ENCODE measurements at regions not wholly inside any gene's neighbourhood (a gene's known extent, or its start where the extent isn't known, plus 50 kb on each side); places are given as distances from the start of the nearest gene placed in this dataset.

DNA sequence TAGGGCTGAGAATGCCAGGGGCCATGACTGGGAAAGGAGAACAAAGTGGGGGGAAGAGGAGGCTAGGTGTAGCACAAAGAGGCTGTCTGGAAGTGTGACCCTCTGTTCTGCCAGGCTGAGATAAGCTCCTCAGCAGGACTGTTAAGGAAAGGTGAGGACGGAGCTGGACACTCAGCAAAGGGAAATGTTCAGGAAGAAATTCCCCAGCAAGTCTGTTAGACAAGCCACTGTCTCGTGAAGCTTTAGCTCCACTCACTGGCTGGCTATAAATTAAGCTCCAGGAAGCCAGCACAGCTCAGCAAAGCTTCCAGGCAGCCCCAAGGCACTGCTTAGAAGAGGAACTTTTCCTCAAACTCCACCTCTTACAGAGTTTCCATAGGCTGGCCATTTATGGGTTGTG is 181.2 kb upstream of the API5 start:
- H3K4me1 ChIP-seq (ENCODE audit: low read length), result no peaks in the 10 kb centered on the region
- no peaks in the 10 kb centered on the region for H3K79me2 ChIP-seq (ENCODE audit: low read length)
- H2AFZ ChIP-seq (ENCODE audit: low read depth, low read length), result no peak overlapping the region
- no peak overlapping the region for H3K9ac ChIP-seq (ENCODE audit: low read length)
- H3K27ac ChIP-seq (ENCODE audit: low read length), result no peak overlapping the region
- no peaks in the 10 kb centered on the region for H3K36me3 ChIP-seq (replicated peaks; ENCODE audit: low read depth, low read length)
- H3K9me3 ChIP-seq (ENCODE audit: insufficient read depth, low read length), result no peaks in the 10 kb centered on the region
- peak; percentile 18; the same call in 1 of the 2 replicates for TF ChIP-seq CTCF (IDR thresholded peaks at IDR 0.05; ENCODE audit: low read depth, low read length)
- TF ChIP-seq EZH2phosphoT487 (IDR thresholded peaks at IDR 0.05; ENCODE audit: low read depth), result no peak
- no peak overlapping the region for H3K4me2 ChIP-seq (ENCODE audit: low read length)
- H4K20me1 ChIP-seq (ENCODE audit: insufficient read depth, low read length), result no peaks in the 10 kb centered on the region
- no peaks in the 10 kb centered on the region for H3K27me3 ChIP-seq (ENCODE audit: low read depth, low read length)
- H3K4me3 ChIP-seq (ENCODE audit: low read length), result no peak overlapping the region

- no peak overlapping the region for H3K4me3 ChIP-seq (ENCODE audit: low read length)
- TF ChIP-seq EZH2phosphoT487 (IDR thresholded peaks at IDR 0.05; ENCODE audit: low read depth) (no peak), CTCF (IDR thresholded peaks at IDR 0.05; ENCODE audit: low read depth, low read length) (no peak)
- H3K36me3 ChIP-seq (replicated peaks; ENCODE audit: low read depth, low read length), result no peaks in the 10 kb centered on the region
- H4K20me1 ChIP-seq (ENCODE audit: insufficient read depth, low read length), result no peaks in the 10 kb centered on the region
- H3K9me3 ChIP-seq (ENCODE audit: insufficient read depth, low read length), result no peaks in the 10 kb centered on the region
- H3K27ac ChIP-seq (ENCODE audit: low read length), result no peak overlapping the region
- no peak overlapping the region for H2AFZ ChIP-seq (ENCODE audit: low read depth, low read length)
- no peak overlapping the region for H3K4me2 ChIP-seq (ENCODE audit: low read length)
- no peaks in the 10 kb centered on the region for H3K27me3 ChIP-seq (ENCODE audit: low read depth, low read length)
- H3K79me2 ChIP-seq (ENCODE audit: low read length), result no peaks in the 10 kb centered on the region
- no peak overlapping the region for H3K9ac ChIP-seq (ENCODE audit: low read length)
- no peaks in the 10 kb centered on the region for H3K4me1 ChIP-seq (ENCODE audit: low read length)
These were observed 175.7 kb upstream of the API5 start for GRCh38 chr11:43135966-43136534.

GRCh38 chr11:43138621-43139140 is 173.1 kb upstream of the API5 start:
- TF ChIP-seq CTCF (IDR thresholded peaks at IDR 0.05; ENCODE audit: low read depth, low read length), result no peak
- no peak for TF ChIP-seq EZH2phosphoT487 (IDR thresholded peaks at IDR 0.05; ENCODE audit: low read depth)
- no peaks in the 10 kb centered on the region for H3K36me3 ChIP-seq (replicated peaks; ENCODE audit: low read depth, low read length)
- H2AFZ ChIP-seq (ENCODE audit: low read depth, low read length), result no peak overlapping the region
- no peak overlapping the region for H3K4me3 ChIP-seq (ENCODE audit: low read length)
- H3K79me2 ChIP-seq (ENCODE audit: low read length), result no peaks in the 10 kb centered on the region
- no peak overlapping the region for H3K9ac ChIP-seq (ENCODE audit: low read length)
- H3K9me3 ChIP-seq (ENCODE audit: insufficient read depth, low read length), result no peaks in the 10 kb centered on the region
- no peaks in the 10 kb centered on the region for H4K20me1 ChIP-seq (ENCODE audit: insufficient read depth, low read length)
- H3K27ac ChIP-seq (ENCODE audit: low read length), result no peak overlapping the region
- no peak overlapping the region for H3K4me2 ChIP-seq (ENCODE audit: low read length)
- no peaks in the 10 kb centered on the region for H3K27me3 ChIP-seq (ENCODE audit: low read depth, low read length)
- no peaks in the 10 kb centered on the region for H3K4me1 ChIP-seq (ENCODE audit: low read length)

DNA sequence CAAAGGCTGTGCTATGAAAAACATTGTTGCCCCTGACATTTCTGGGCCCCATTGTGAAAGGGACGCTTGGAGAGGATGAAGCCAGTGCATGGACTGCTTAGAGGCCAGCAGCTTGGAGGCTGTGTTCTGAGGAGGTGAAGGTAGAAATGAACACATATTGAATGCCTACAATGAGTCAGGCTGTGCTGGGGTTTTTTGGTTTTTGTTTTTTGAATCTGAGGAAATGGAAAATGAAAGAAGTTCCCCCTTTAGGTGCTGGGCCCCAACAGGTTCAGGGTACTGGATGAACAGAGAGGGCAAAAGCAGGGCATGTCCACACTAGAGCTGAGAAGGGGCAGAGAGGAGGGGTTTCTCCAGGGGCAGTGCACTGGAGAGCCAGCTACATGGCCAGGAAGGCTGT is 166.1 kb upstream of the API5 start:
- Histone ChIP-seq H3K36me3 (replicated peaks; ENCODE audit: low read depth, low read length) (no peaks in the 10 kb centered on the region), H3K4me1 (ENCODE audit: low read length) (peaks cover 8% of the 10 kb centered on the region; the same call in 1 of the 2 replicates), H3K27ac (ENCODE audit: low read length) (no peak overlapping the region), H3K4me3 (ENCODE audit: low read length) (no peak overlapping the region), H3K79me2 (ENCODE audit: low read length) (no peaks in the 10 kb centered on the region), H2AFZ (ENCODE audit: low read depth, low read length) (no peak overlapping the region), H4K20me1 (ENCODE audit: insufficient read depth, low read length) (no peaks in the 10 kb centered on the region), H3K27me3 (ENCODE audit: low read depth, low read length) (no peaks in the 10 kb centered on the region), H3K9me3 (ENCODE audit: insufficient read depth, low read length) (no peaks in the 10 kb centered on the region), H3K4me2 (ENCODE audit: low read length) (no peak overlapping the region), H3K9ac (ENCODE audit: low read length) (no peak overlapping the region)
- TF ChIP-seq CTCF (IDR thresholded peaks at IDR 0.05; ENCODE audit: low read depth, low read length) (no peak), EZH2phosphoT487 (IDR thresholded peaks at IDR 0.05; ENCODE audit: low read depth) (no peak)

All from OCI-LY3 (cell line).